Stimulated activated CD4-positive, alpha-beta T cell treated with anti-CD3 and anti-CD28 coated beads, TNF-alpha, amount 100 ng/mL, for 48 hours (primary cell): ENCODE measurements at regions not wholly inside any gene's neighbourhood (a gene's known extent, or its start where the extent isn't known, plus 50 kb on each side); places are given as distances from the start of the nearest gene placed in this dataset.
"Not testable (repeated sequence)": the region's sequence is repeated elsewhere in the genome, so short reads cannot be mapped to it uniquely, and the experiment has no call there.

Source experiments
- DNase-seq, 3 donors: peaks; one replicate each; pipeline ENCODE4 v3.0.0-alpha.2; 2020; ENCODE audit warnings: low read depth in 3 of 3

DNA sequence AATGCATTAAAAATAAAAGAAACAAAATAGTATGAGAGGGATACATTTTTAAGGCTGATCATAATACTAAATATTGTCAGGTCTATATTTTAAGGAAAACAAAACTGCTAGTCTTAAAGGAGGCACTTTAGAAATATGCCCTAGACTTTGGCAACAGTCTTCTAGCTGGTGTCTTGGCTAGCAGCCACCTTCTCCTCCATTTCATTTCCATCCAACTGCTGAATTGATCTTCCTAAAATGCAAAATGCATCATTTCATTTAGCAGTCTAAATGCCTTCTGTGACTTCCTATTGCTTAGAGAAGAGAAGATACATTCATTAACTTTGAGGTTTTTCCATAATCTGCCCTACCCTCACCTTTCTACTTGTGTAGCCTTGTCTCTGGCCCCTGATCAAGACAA, 1404.1 kb downstream of the CDH11 start:
- DNase-seq = no peak

DNA sequence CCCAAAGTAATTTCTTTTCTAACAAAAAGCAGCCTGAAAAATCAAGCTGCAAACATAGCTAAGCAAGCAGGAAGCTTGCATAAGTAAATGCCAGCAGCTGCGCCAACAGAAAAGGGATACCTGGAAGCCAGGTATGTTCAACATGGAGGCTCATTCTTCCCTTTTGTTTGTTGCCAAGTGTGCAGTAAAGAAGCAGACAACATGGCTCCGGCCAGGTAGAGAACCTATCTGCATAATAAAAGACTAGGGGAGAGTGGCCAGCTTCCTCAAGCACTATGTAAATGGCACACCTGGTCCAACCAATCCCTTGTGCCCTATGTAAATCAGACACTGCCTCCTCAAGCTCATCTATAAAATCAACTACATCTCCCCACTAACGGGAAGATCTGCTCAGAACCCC, 1407.0 kb downstream of the CDH11 start:
- no peak for DNase-seq

DNA sequence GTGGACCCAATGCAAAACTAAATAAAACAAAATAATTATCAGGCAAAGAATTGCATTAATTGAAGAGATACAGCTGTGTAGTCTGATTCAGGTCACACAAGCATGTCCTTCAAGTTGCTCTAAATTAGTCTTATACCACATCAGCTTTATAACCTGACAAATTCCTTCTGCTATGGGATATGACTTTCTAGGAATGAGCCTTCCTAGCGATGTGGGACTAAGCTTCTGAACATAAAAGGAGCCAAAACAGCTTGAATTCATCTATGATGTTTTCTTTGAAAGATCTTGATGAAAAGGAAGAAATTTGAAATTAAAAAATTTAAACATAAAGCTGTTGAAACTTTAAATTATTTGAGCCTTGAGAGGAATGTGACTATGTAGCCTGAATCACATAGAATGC, 1409.1 kb downstream of the CDH11 start:
- no peak for DNase-seq

DNA sequence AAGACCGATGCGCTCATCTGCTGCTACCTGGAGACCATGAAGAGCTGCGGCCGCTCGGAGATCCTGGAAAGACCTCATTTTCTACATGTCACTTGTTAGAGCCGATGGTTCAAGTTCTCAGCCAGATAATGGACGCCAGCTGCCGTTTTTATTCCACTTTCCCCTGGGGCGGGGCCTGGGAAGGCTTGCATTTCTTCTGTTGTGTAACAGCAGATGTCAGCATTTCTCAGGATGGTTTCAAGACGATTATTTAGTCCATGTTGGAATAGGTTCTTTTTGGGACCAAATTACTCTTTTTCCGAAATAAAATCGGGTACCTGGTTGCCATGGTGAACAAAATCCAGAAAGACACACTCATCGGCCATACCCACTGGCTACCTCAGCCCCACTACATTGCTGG, 1418.3 kb downstream of the CDH11 start:
- no peak for DNase-seq

GRCh38 chr16:63702981-63703590, 1418.8 kb downstream of the CDH11 start:
- DNase-seq = no peak

- DNase-seq = no peak
Measured at GRCh38 chr16:63697736-63698135, 1424.1 kb downstream of the CDH11 start.

GRCh38 chr16:63695347-63695746, 1426.5 kb downstream of the CDH11 start:
- no peak for DNase-seq

- no peak for DNase-seq
Measured at GRCh38 chr16:63690961-63691360, 1430.9 kb downstream of the CDH11 start.

DNA sequence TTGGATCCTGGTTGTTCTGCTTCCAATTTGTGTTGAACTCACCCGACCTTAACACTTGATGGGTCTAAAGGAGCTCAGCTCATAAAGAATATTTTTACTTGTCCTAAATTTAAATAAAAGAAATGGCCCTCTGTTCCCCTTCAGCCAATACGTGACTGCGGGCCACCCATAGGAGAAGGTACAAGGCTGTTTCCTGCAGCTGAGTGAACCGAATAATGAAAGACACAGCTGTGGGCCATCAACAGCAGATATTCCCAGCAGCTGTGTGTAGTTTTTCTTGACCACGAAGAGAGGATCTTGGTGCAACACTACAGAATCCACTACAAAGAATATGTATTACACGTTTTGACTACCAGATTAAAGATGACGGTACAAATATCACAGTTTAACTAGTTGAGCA, 1431.6 kb downstream of the CDH11 start:
- DNase-seq = no peak

DNA sequence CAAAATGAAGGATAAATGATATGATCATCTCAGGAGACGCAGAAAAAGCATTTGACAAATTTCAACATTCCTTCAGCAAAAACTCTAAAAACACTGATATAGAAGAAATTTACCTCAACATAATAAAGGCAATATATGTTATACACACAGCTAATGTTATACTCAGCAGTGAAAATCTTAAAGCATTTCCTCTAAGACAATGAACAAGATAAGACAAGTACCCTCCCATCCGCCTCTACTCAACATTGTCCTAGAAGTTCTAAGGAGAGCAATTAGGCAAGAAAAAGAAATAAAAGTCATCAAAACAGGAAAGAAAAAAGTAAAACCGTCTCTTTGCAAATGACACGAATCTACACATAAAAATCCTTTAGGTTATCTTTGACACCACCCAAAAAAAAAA, 1432.8 kb downstream of the CDH11 start:
- DNase-seq = no peak

DNA sequence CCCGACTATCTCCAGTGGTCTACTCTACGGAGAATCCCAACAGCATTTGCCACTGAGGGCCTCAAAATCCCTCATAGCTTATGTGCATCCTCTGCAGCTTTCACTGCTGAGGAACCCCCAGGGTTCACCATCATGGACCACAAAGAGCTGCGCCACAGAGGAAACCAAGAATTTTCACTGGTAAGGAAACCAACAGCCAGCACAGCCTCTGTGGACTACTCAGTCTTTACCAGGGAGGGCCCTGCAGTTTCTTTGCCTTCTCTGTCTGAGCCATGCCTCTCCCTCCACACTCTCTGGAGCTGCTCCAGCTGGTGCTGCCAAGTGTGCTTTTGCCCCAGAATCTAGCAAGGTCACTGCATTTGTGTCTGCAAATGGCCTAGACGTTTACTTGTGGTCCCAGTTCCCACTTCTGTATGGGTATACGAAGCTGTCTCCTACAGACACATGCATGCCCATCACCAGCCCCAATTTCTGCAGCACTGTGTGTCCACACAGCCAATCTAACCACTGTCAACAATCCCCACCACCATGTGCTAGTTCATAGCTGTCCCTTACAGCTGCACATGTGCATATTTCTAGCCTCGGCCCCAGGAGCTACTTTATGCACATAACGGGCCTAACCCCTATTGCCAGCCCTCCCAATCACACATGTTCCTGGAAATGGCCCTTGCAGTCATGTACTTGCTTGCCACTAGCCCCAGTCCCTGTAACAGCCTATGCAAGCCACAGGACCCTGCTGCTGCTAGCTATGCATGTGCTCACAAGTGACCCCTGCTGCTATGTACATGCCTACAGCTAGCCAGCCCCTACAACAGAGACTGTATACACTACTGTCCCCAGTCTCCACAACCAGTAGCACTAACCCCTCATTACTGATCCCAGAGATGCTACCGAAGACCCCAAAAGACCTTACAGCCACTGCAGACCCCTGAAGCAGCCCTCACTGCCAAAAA, 1437.4 kb downstream of the CDH11 start:
- no peak for DNase-seq

GRCh38 chr16:63682844-63683243, 1439.0 kb downstream of the CDH11 start:
- no peak for DNase-seq

- DNase-seq = no peak
Measured at GRCh38 chr16:63672493-63672892, 1449.4 kb downstream of the CDH11 start.

DNA sequence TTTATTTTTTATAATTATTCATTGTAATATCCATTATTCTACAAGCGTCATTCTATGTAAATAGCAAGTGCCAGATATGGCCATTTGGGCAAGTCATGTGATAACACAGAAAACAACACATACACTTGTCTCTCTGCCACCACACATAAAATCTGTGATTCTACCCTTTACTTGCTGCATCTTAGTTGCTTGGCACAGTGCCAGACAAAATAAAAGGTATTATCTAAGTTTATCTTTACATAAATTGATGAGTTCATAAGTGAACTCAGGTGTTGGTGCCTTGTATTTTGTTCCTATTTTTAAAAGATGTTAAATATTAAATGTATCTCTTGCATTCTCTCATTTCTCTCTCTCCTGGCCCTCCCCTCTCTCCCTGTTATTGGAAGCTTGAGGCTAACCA, 1458.7 kb downstream of the CDH11 start:
- DNase-seq = no peak

DNA sequence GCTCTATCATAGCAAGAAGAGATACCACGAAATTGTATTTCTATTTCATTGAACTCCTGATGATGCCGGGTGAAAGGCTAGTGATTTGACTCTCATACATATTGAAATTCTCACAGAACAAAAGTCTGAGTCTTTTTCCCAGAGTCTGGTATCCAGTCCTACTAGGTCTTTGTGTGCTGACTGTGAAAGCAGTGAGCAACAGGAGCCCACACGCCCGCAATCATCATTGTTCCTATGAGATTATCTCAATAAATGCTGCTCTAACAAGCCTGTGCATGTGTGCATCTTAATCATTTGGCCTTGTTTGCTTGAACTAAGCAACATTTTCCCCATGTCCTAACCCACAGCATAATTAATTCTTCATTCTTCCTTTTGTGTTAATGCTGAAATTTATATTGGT, 1466.0 kb downstream of the CDH11 start:
- no peak for DNase-seq

DNA sequence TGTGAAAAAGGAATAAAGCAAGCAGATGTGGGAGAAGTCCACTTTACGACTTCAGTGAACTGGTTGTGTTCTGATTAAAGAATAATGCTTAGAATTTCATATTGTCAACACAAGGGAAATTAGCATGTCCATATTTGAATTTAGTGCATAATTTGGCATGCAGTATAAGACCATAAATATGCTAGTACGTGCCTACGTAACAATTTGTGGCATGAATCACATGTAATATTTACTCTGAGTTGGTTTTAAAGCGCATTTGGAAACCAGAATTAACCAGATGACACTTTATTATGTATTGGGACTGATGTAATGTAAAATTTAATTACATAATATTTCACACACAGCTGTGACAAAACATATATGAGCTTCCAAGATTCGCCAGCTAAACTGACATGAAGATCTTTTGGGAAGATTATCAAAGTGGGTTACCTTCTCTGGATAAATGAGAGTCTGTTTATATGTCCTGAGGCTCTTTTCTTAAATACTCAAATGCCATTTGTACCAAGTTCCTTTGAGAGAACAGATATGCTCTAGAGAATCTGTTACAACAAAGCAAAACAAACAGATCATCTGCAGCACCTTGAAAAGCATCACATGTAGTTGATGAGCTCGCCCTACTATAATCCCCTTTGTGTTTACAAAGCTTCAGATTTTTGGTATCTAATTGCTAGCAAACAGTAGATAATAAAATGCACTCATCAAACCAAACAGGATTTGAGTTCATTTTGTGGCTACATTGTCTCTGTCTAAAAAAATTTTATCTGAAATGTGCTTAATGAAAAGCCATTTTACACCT, 1468.6 kb downstream of the CDH11 start:
- DNase-seq = no peak

GRCh38 chr16:63652091-63652490, 1469.8 kb downstream of the CDH11 start:
- DNase-seq = no peak

DNA sequence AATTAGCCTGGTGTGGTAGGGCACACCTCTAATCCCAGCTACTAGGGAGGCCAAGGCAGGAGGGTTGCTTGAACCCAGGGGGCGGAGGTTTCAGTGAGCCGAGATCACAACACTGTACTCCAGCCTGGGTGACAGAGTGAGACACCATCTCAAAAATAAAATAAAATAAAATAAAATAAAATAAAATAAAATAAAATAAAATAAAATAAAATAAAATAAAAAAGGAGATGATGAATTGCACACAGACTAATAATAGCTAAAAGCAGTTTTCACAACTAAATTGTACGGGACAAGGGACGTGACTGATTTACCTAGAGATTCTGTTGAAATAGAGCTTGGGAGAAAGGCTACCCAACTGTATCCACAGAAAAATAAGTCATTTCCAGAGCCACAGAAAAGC, 1471.3 kb downstream of the CDH11 start:
- no peak for DNase-seq

DNA sequence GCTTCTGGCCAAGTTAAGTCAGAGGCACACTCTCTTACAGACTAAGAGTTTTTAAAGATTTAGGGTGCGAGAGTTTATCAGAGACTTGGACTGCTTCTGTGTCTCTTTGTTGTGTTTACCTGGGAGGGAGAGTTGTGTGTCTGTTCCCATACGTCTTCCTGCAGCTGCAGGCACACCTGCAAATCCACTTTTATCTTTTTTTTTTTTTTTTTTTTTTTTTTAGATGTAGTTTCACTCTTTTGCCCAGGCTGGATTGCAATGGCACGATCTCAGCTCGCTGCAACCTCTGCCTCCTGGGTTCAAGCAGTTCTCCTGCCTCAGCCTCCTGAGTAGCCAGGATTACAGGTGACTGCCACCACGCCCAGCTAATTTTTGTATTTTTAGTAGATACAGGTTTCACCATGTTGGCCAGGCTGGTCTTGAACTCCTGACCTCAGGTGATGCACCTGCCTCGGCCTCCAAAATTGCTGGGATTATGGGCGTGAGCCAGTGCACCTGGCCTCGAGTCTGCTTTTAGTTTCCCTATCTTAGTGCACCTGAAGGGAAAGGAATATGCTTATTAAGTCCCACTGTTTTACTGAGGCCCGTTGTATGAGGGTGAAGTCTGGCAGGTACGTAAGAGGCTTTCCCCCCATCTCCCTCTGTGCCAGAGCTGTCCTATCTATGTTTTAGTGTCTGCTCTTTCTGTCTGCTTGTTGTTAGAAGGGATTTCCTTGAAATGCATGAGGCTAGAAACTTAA, 1488.0 kb downstream of the CDH11 start:
- DNase-seq = not testable (repeated sequence)

- no peak for DNase-seq
Measured at GRCh38 chr16:63629272-63629671, 1492.6 kb downstream of the CDH11 start.

DNA sequence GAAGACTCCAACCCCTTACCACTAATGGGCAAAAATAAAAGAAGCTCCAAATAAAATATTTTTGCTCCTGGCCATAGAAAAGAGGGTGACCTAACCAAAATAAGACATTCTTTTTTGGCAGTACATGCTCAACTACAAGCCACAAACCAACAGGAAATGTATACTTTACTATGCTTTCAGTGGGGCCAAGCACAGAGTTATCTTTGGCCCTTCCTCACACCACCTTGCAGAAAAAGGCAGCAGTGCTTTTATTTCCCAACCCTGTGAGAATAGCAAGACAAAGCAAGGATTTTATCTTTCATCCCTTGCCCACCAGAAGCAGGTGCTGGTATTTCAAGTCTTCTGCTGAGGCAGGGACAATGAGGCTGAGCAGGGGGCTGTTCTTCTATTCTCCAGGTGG, 1493.1 kb downstream of the CDH11 start:
- DNase-seq = no peak

DNA sequence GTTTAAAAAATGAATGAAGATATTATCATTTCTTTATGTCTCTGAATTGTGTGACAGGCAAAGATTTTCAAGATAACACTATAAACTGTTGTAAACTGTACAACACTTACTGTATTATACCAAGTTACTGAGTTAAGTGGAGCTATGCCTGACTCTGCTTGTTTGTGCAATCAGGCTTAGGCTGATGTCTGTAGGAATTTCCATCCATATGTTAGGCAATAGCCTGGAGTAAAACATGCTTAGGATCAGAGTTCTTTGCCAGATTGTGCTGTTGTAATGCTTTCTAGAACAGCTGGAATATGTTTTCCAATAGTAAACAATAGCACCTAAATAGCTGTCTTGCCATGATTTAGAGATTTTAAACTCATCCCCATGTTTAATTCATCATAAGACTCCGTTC, 1496.7 kb downstream of the CDH11 start:
- DNase-seq = no peak
